GM23248 (cell line): ENCODE measurements at regions not wholly inside any gene's neighbourhood (a gene's known extent, or its start where the extent isn't known, plus 50 kb on each side); places are given as distances from the start of the nearest gene placed in this dataset.

ENCODE experiments used
- DNase-seq: peaks from one replicate; pipeline ENCODE4 v3.0.0-alpha.2; 2015
- H2AFZ ChIP-seq: fragments of 200-600 bp; sonication (generic); 2 replicates; pipeline ENCODE4 v1.6.1; 2016; ENCODE audit warnings: antibody characterized with exemption
- H3F3A ChIP-seq: fragments of 200-600 bp; sonication (generic); 2 replicates; pipeline ENCODE4 v1.6.1; 2016; ENCODE audit warnings: mild to moderate bottlenecking, antibody characterized with exemption, mixed run types; ENCODE audit not compliant: insufficient read depth
- H3K27ac ChIP-seq: fragments of 200-600 bp; sonication (generic); 2 replicates; pipeline ENCODE4 v1.5.1; 2016; ENCODE audit warnings: mild to moderate bottlenecking
- H3K27me3 ChIP-seq: fragments of 200-600 bp; sonication (generic); replicated peaks from 2 replicates; pipeline ENCODE4 v1.6.1; 2016; ENCODE audit warnings: mild to moderate bottlenecking; ENCODE audit not compliant: insufficient read depth
- H3K36me3 ChIP-seq: fragments of 200-600 bp; sonication (generic); 2 replicates; pipeline ENCODE4 v1.6.1; 2016; ENCODE audit warnings: low read depth, mild to moderate bottlenecking
- H3K4me1 ChIP-seq: fragments of 200-600 bp; sonication (generic); 2 replicates; pipeline ENCODE4 v1.6.1; 2016; ENCODE audit warnings: mild to moderate bottlenecking; ENCODE audit not compliant: insufficient read depth
- H3K4me2 ChIP-seq: fragments of 200-600 bp; sonication (generic); one replicate; pipeline ENCODE4 v1.6.1; 2016; ENCODE audit warnings: mild to moderate bottlenecking; ENCODE audit not compliant: unreplicated experiment
- H3K4me3 ChIP-seq: fragments of 200-600 bp; sonication (generic); 2 replicates; pipeline ENCODE4 v1.5.1; 2016; ENCODE audit warnings: mild to moderate bottlenecking
- H3K79me2 ChIP-seq: fragments of 200-600 bp; sonication (generic); 2 replicates; pipeline ENCODE4 v1.6.1; 2016; ENCODE audit warnings: mild to moderate bottlenecking; ENCODE audit not compliant: insufficient read depth
- H3K9ac ChIP-seq: fragments of 200-600 bp; sonication (generic); 2 replicates; pipeline ENCODE4 v1.6.1; 2016; ENCODE audit warnings: mild to moderate bottlenecking
- H3K9me2 ChIP-seq: fragments of 200-600 bp; sonication (generic); 2 replicates; pipeline ENCODE4 v1.6.1; 2016; ENCODE audit warnings: mixed run types, mild to moderate bottlenecking, moderate library complexity; ENCODE audit not compliant: insufficient read depth
- H3K9me3 ChIP-seq: fragments of 200-600 bp; sonication (generic); one replicate; pipeline ENCODE4 v1.6.1; 2017; ENCODE audit warnings: low read depth
- H4K20me1 ChIP-seq: fragments of 200-600 bp; sonication (generic); 2 replicates; pipeline ENCODE4 v1.6.0; 2016; ENCODE audit not compliant: insufficient read depth
- EZH2 ChIP-seq: fragments of 200-600 bp; sonication (generic); IDR thresholded peaks from 2 replicates; pipeline ENCODE4 v1.6.1; 2018; ENCODE audit warnings: antibody characterized with exemption, mild to moderate bottlenecking; ENCODE audit not compliant: insufficient read depth, poor library complexity, severe bottlenecking
- EZH2phosphoT487 ChIP-seq: fragments of 200-600 bp; sonication (generic); IDR thresholded peaks from 2 replicates; pipeline ENCODE4 v1.6.1; 2018; ENCODE audit warnings: antibody characterized with exemption, moderate library complexity, mild to moderate bottlenecking, low read depth; ENCODE audit not compliant: insufficient read depth
- WGBS, 2 experiments: methylation state at CpG; one replicate each; pipeline ENCODE4 v1.1.6; 2015 to 2017; ENCODE audit warnings: low lambda C conversion rate in 2 of 2, low coverage in 1 of 2; ENCODE audit errors: missing lambda C conversion rate in 2 of 2; 5-methylcytosine and 5-hydroxymethylcytosine counted together
- in situ Hi-C: fragments of 300-500 bp; cut with MboI; formaldehyde crosslinking; loops from 2 replicates; pipeline ENCODE4 v1.15.0; 2020

- 91 to 94% methylated on average over 7 of the region's 7 CpGs for WGBS, 2 experiments
- Histone ChIP-seq H3K9me3 (no peaks in the 10 kb centered on the region), H3K9me2 (no peaks in the 10 kb centered on the region), H2AFZ (no peak overlapping the region), H3K27ac (no peak overlapping the region), H3K4me2 (no peak overlapping the region), H4K20me1 (no peaks in the 10 kb centered on the region), H3K4me1 (no peaks in the 10 kb centered on the region), H3F3A (no peaks in the 10 kb centered on the region), H3K9ac (no peak overlapping the region), H3K79me2 (no peaks in the 10 kb centered on the region), H3K4me3 (no peak overlapping the region), H3K27me3 (no peaks in the 10 kb centered on the region), H3K36me3 (no peaks in the 10 kb centered on the region)
- in situ Hi-C loops: no loop called here
- DNase-seq: no peak
- no peak for TF ChIP-seq EZH2
- TF ChIP-seq EZH2phosphoT487: no peak
These were observed 91.6 kb downstream of the TFAP2C start for GRCh38 chr20:56720620-56721213.

- H3K27ac ChIP-seq: no peak overlapping the region
- no peaks in the 10 kb centered on the region for H3K9me3 ChIP-seq
- WGBS, 2 experiments: 26 to 30% methylated on average over 10 of the region's 10 CpGs
- H2AFZ ChIP-seq: peak overlapping the region; percentile 29; the same call in 1 of the 2 replicates
- no peaks in the 10 kb centered on the region for H4K20me1 ChIP-seq
- no peak for TF ChIP-seq EZH2
- TF ChIP-seq EZH2phosphoT487: no peak
- H3K36me3 ChIP-seq: no peaks in the 10 kb centered on the region
- peak; percentile 26 for DNase-seq
- H3K4me2 ChIP-seq: no peak overlapping the region
- H3K27me3 ChIP-seq: no peaks in the 10 kb centered on the region
- no peaks in the 10 kb centered on the region for H3K4me1 ChIP-seq
- no peaks in the 10 kb centered on the region for H3K79me2 ChIP-seq
- H3K9me2 ChIP-seq: no peaks in the 10 kb centered on the region
- no peak overlapping the region for H3K4me3 ChIP-seq
- in situ Hi-C loops: no loop called here
- H3K9ac ChIP-seq: no peak overlapping the region
- H3F3A ChIP-seq: no peaks in the 10 kb centered on the region
These were observed 92.9 kb downstream of the TFAP2C start for GRCh38 chr20:56722042-56722441.

GRCh38 chr20:56723331-56723730 is 94.2 kb downstream of the TFAP2C start:
- H3K9me2 ChIP-seq: no peaks in the 10 kb centered on the region
- in situ Hi-C loops: no loop called here
- H3K9me3 ChIP-seq: no peaks in the 10 kb centered on the region
- no peak overlapping the region for H3K9ac ChIP-seq
- H3K27me3 ChIP-seq: no peaks in the 10 kb centered on the region
- TF ChIP-seq EZH2 (no peak), EZH2phosphoT487 (no peak)
- no peaks in the 10 kb centered on the region for H4K20me1 ChIP-seq
- H3K4me1 ChIP-seq: no peaks in the 10 kb centered on the region
- no peak overlapping the region for H3K27ac ChIP-seq
- no peak overlapping the region for H3K4me2 ChIP-seq
- H3K79me2 ChIP-seq: no peaks in the 10 kb centered on the region
- WGBS, 2 experiments: 78 to 80% methylated on average over 6 of the region's 6 CpGs
- no peak overlapping the region for H3K4me3 ChIP-seq
- no peak overlapping the region for H2AFZ ChIP-seq
- no peaks in the 10 kb centered on the region for H3K36me3 ChIP-seq
- DNase-seq: no peak
- no peaks in the 10 kb centered on the region for H3F3A ChIP-seq

- no peak overlapping the region for H3K4me2 ChIP-seq
- H3K9ac ChIP-seq: no peak overlapping the region
- H3K27me3 ChIP-seq: no peaks in the 10 kb centered on the region
- no peaks in the 10 kb centered on the region for H3F3A ChIP-seq
- no peak for TF ChIP-seq EZH2phosphoT487
- TF ChIP-seq EZH2: no peak
- WGBS, 2 experiments: 81 to 89% methylated on average over 5 of the region's 5 CpGs
- no peaks in the 10 kb centered on the region for H4K20me1 ChIP-seq
- no peaks in the 10 kb centered on the region for H3K36me3 ChIP-seq
- DNase-seq: no peak
- no peaks in the 10 kb centered on the region for H3K4me1 ChIP-seq
- in situ Hi-C loops: no loop called here
- no peaks in the 10 kb centered on the region for H3K9me3 ChIP-seq
- no peaks in the 10 kb centered on the region for H3K79me2 ChIP-seq
- H3K4me3 ChIP-seq: no peak overlapping the region
- H2AFZ ChIP-seq: no peak overlapping the region
- no peaks in the 10 kb centered on the region for H3K9me2 ChIP-seq
- no peak overlapping the region for H3K27ac ChIP-seq
These were observed 95.2 kb downstream of the TFAP2C start for GRCh38 chr20:56724241-56724757.
